PC-9 (cell line): ENCODE measurements at regions not wholly inside any gene's neighbourhood (a gene's known extent, or its start where the extent isn't known, plus 50 kb on each side); places are given as distances from the start of the nearest gene placed in this dataset.

ENCODE experiments used
- EZH2 ChIP-seq: fragments of 200-600 bp; sonication (generic); IDR thresholded peaks from 2 replicates; pipeline ENCODE4 v1.8.0; 2017; ENCODE audit warnings: antibody characterized with exemption, low read depth
- TF ChIP-seq, protein P1 (sequence below): fragments of 200-600 bp; sonication (generic); conservative IDR thresholded peaks from 2 replicates; pipeline ENCODE4 v1.6.1; 2017; ENCODE audit warnings: mixed run types, antibody characterized with exemption, mild to moderate bottlenecking, moderate library complexity

DNA sequence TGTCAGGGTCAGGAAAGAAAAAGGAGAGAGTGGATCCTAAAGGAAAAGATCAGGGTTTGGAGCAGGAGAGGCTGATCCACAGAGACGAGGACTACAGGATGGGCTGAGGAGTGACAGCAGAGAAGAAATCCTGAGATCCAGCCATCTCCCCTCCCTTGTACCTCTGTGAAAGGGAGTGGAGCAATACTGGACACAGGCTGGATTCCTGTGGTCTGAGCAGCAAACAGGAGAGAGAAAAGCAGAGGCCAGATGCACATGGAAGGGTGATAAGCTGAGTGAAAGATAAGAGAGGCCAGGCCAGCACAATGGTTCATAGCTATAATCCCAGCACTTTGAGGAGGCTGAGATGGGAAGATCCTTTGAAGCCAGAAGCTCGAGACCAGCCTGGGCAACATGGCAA is 472.1 kb upstream of the TSHZ3 start:
- TF ChIP-seq, protein P1, sequence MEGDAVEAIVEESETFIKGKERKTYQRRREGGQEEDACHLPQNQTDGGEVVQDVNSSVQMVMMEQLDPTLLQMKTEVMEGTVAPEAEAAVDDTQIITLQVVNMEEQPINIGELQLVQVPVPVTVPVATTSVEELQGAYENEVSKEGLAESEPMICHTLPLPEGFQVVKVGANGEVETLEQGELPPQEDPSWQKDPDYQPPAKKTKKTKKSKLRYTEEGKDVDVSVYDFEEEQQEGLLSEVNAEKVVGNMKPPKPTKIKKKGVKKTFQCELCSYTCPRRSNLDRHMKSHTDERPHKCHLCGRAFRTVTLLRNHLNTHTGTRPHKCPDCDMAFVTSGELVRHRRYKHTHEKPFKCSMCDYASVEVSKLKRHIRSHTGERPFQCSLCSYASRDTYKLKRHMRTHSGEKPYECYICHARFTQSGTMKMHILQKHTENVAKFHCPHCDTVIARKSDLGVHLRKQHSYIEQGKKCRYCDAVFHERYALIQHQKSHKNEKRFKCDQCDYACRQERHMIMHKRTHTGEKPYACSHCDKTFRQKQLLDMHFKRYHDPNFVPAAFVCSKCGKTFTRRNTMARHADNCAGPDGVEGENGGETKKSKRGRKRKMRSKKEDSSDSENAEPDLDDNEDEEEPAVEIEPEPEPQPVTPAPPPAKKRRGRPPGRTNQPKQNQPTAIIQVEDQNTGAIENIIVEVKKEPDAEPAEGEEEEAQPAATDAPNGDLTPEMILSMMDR = no peak
- TF ChIP-seq EZH2 = no peak
